ENCODE measurements at regions not wholly inside any gene's neighbourhood (a gene's known extent, or its start where the extent isn't known, plus 50 kb on each side); places are given as distances from the start of the nearest gene placed in this dataset.

- TF ChIP-seq POLR2A (IDR thresholded peaks at IDR 0.05; ENCODE audit: low read length) (no peak), GATA1 (IDR thresholded peaks at IDR 0.05; ENCODE audit: low read depth, low read length) (no peak)
These were observed 248.4 kb downstream of the SAMD5 start for GRCh38 chr6:147756891-147757290.
